Colonic mucosa (tissue), 4 donors: ENCODE measurements at regions not wholly inside any gene's neighbourhood (a gene's known extent, or its start where the extent isn't known, plus 50 kb on each side); places are given as distances from the start of the nearest gene placed in this dataset.

ENCODE experiments used
- DNase-seq: peaks from one replicate; pipeline ENCODE4 v3.0.0-alpha.2; 2020
- H3K27ac ChIP-seq: fragments of 200-600 bp; one replicate; pipeline ENCODE4 v1.8.0; 2021
- H3K27me3 ChIP-seq: fragments of 200-600 bp; one replicate; pipeline ENCODE4 v1.8.0; 2021
- H3K36me3 ChIP-seq: fragments of 200-600 bp; one replicate; pipeline ENCODE4 v1.8.0; 2021
- H3K4me1 ChIP-seq: fragments of 200-600 bp; one replicate; pipeline ENCODE4 v1.8.0; 2021; ENCODE audit warnings: mild to moderate bottlenecking
- H3K4me3 ChIP-seq: fragments of 200-600 bp; one replicate; pipeline ENCODE4 v1.8.0; 2021
- H3K9ac ChIP-seq, 2 donors: one replicate each; pipeline ENCODE4 v1.7.0; 2013; ENCODE audit warnings: control low read depth in 2 of 2, low read depth in 2 of 2, low read length in 2 of 2
- H3K9me3 ChIP-seq: fragments of 200-600 bp; one replicate; pipeline ENCODE4 v1.8.0; 2021
- intact Hi-C: fragments of 100-400 bp; cut with DNase I; formaldehyde crosslinking; loops from one replicate; pipeline ENCODE4 v1.14.1; 2022
- TF ChIP-seq, protein P1 (sequence below): fragments of 200-600 bp; IDR thresholded peaks from one replicate; pipeline ENCODE4 v1.8.0; 2022; ENCODE audit warnings: antibody characterized with exemption, mild to moderate bottlenecking
- donor health status: healthy.
- donor health status: DM: no; HTN: no; CAD: no.
- donor health status: DM: no; HTN: no; CAD: no.

DNA sequence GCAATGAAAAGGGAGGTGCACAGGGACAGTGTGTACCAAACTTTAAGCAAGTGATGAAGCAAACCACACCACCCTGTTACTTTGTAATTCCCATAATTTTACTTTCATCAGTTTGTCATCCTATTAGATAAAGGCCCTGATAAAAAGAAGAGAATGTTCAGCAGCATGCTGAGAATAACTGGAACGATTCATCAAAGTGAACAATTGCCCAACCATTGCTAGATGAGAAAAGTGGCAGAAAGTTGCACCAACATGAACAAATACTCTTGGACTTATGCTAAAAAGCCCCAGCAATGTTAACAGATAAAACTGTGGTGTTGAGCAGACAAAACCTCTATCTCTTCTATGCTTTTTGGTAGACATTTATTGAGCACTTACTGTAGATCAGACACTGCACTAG is 75.5 kb upstream of the PCGF5 start:
- TF ChIP-seq, protein P1, sequence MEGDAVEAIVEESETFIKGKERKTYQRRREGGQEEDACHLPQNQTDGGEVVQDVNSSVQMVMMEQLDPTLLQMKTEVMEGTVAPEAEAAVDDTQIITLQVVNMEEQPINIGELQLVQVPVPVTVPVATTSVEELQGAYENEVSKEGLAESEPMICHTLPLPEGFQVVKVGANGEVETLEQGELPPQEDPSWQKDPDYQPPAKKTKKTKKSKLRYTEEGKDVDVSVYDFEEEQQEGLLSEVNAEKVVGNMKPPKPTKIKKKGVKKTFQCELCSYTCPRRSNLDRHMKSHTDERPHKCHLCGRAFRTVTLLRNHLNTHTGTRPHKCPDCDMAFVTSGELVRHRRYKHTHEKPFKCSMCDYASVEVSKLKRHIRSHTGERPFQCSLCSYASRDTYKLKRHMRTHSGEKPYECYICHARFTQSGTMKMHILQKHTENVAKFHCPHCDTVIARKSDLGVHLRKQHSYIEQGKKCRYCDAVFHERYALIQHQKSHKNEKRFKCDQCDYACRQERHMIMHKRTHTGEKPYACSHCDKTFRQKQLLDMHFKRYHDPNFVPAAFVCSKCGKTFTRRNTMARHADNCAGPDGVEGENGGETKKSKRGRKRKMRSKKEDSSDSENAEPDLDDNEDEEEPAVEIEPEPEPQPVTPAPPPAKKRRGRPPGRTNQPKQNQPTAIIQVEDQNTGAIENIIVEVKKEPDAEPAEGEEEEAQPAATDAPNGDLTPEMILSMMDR = no peak
- no peak for DNase-seq
- no peak overlapping the region for H3K27ac ChIP-seq
- no peak overlapping the region for H3K9ac ChIP-seq
- intact Hi-C loops = no loop called here
- no peak overlapping the region for H3K4me3 ChIP-seq
- no peaks in the 10 kb centered on the region for H3K4me1 ChIP-seq
- no peaks in the 10 kb centered on the region for H3K27me3 ChIP-seq
- H3K9me3 ChIP-seq = no peaks in the 10 kb centered on the region
- no peaks in the 10 kb centered on the region for H3K36me3 ChIP-seq

DNA sequence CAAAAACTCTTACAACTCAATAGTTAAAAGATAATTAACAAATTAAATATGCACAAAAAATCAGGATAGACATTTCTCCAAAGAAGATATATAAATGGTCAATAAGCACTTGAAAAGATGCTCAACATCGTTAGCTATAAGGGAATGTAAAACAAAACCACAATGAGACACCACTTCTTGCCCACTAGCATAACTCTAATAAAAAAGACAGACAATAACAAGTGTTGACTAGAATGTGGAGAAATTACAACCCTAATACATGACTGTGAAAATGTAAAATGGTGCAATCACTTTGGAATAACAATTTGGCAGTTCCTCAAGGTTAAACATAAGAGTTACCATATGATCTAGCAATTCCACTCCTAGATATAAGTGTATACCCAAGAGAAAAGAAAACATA is 74.3 kb upstream of the PCGF5 start:
- H3K4me3 ChIP-seq = no peak overlapping the region
- no peaks in the 10 kb centered on the region for H3K27me3 ChIP-seq
- H3K9me3 ChIP-seq = no peaks in the 10 kb centered on the region
- TF ChIP-seq, protein P1 = no peak
- H3K4me1 ChIP-seq = no peaks in the 10 kb centered on the region
- DNase-seq = no peak
- no peak overlapping the region for H3K27ac ChIP-seq
- intact Hi-C loops = no loop called here
- H3K9ac ChIP-seq = no peak overlapping the region
- H3K36me3 ChIP-seq = no peaks in the 10 kb centered on the region

DNA sequence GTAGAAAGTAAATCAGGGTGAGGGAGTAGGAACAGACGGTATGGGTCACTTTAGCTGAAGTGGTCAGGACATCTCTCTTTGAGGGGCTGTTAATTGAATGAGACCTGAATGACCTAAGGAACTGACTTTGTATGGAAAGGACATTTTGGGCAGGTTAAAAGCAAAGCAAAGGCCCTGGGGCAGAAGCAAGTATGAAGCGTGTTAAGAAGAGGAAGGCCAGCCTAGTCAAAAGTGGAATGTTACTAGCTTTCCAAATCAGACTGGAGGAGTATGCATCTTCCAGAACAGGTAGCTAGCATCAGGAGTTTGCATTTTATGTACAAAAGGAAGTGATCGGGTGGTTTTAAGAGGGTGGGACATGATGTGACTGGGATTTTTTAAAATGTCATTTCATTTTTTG is 70.9 kb upstream of the PCGF5 start:
- intact Hi-C loops = no loop called here
- no peak overlapping the region for H3K27ac ChIP-seq
- no peak overlapping the region for H3K4me3 ChIP-seq
- H3K4me1 ChIP-seq = no peaks in the 10 kb centered on the region
- no peak for DNase-seq
- H3K9me3 ChIP-seq = no peaks in the 10 kb centered on the region
- TF ChIP-seq, protein P1 = no peak
- no peaks in the 10 kb centered on the region for H3K36me3 ChIP-seq
- H3K27me3 ChIP-seq = no peaks in the 10 kb centered on the region
- H3K9ac ChIP-seq = no peak overlapping the region

DNA sequence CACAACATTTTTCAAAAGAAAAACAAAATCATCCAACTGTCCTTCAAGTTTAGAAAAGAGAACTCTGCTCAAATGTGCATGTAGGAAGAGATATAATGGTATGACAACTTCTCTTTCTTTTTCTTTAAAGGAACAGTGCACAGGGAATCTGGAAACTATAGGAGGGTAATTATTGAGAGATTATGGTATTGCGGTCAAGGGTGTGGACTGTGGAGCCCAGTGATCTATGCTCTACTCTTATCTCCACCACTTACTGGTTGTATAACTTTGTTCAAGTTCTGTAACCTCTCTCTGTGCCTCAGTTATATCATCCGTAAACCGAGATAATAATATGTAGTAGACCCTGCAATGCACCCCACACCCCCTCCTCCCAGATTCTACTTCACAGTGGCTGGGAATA is 69.8 kb upstream of the PCGF5 start:
- intact Hi-C loops = no loop called here
- H3K27ac ChIP-seq = no peak overlapping the region
- no peaks in the 10 kb centered on the region for H3K36me3 ChIP-seq
- H3K27me3 ChIP-seq = no peaks in the 10 kb centered on the region
- H3K9me3 ChIP-seq = no peaks in the 10 kb centered on the region
- H3K9ac ChIP-seq = no peak overlapping the region
- TF ChIP-seq, protein P1 = no peak
- H3K4me1 ChIP-seq = no peaks in the 10 kb centered on the region
- DNase-seq = no peak
- no peak overlapping the region for H3K4me3 ChIP-seq

DNA sequence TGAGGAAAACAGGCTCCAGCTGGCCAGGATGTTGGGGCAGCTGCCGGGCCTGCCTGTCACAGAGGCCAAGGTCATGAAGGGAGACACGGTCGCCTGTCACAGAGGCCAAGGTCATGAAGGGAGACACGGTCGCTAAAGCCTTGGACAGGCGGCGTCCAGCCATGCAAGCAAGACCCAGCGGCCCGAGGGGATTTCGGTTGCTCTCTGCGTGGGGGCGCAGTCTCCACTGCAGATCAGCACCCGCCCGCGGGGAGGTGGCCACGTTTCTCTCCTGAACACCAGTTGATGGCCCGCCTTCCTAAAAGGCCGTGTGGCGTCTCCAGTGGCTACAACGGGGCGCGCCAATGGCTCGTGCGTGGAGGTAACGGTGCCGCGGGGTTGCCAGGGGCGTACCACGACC is 67.0 kb upstream of the PCGF5 start:
- DNase-seq = no peak
- intact Hi-C loops = no loop called here
- no peak overlapping the region for H3K9ac ChIP-seq
- H3K27ac ChIP-seq = no peak overlapping the region
- no peaks in the 10 kb centered on the region for H3K9me3 ChIP-seq
- no peaks in the 10 kb centered on the region for H3K36me3 ChIP-seq
- TF ChIP-seq, protein P1 = no peak
- H3K4me3 ChIP-seq = no peak overlapping the region
- no peaks in the 10 kb centered on the region for H3K4me1 ChIP-seq
- no peaks in the 10 kb centered on the region for H3K27me3 ChIP-seq

DNA sequence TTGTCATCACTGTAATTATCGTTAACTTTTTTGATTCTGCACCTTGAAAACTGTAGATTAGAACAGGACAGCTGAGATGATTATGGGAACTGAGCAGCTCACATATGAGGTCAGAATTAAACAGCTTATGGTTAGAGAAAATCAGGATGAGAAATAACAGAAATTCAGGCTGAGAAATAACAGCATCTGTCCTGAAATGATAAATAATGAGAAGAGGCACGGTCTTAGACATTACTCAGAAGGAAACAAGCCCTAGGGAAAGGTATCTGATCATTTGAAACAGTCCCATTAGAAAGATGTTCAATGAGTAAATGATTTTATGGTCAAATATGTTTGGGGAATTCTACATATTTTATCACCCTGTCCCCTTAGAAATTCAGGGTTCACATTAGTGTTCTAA is 65.6 kb upstream of the PCGF5 start:
- Histone ChIP-seq H3K27me3 (no peaks in the 10 kb centered on the region), H3K36me3 (no peaks in the 10 kb centered on the region), H3K4me1 (no peaks in the 10 kb centered on the region), H3K9me3 (no peaks in the 10 kb centered on the region), H3K4me3 (no peak overlapping the region), H3K27ac (no peak overlapping the region), H3K9ac (no peak overlapping the region)
- no peak for DNase-seq
- TF ChIP-seq, protein P1 = no peak
- intact Hi-C loops = no loop called here
